IMR-90 (cell line): ENCODE measurements at regions not wholly inside any gene's neighbourhood (a gene's known extent, or its start where the extent isn't known, plus 50 kb on each side); places are given as distances from the start of the nearest gene placed in this dataset.

Experiments
- ATAC-seq: fragments of 200-7000 bp; cut with Tn5 transposase; 2 replicates; pipeline ENCODE4 v1.9.1; 2020; ENCODE audit warnings: low read depth, mild to moderate bottlenecking, moderate library complexity
- BruUV-seq: library from RNA; stranded (reverse); fragments of 400-500 nt; replicated peaks from 2 replicates; lab custom pipeline; 2021; lab: Mats Ljungman, UMichigan
- CTCF ChIA-PET: fragments of 300-600 bp; formaldehyde crosslinking; extraction: SDS; loops from one replicate; lab custom pipeline; 2021; ENCODE audit warnings: antibody characterized with exemption; lab: Yijun Ruan, JAX
- POLR2A ChIA-PET: fragments of 300-600 bp; sonication (Branson Sonifier 250); formaldehyde crosslinking; loops from one replicate; lab custom pipeline; 2022; ENCODE audit warnings: antibody characterized with exemption; ENCODE audit not compliant: unreplicated experiment; lab: Charles Lee
- DNase-seq: peaks from one replicate; pipeline ENCODE4 v3.0.0; 2013
- H2AFZ ChIP-seq: replicated peaks from 2 replicates; pipeline ENCODE3; 2013; ENCODE audit warnings: low read length, mild to moderate bottlenecking; ENCODE audit not compliant: poor library complexity
- H2AK5ac ChIP-seq: 2 replicates; pipeline ENCODE4 v1.6.1; 2013; ENCODE audit warnings: low read depth, low read length, inconsistent platforms
- H2AK9ac ChIP-seq: replicated peaks from 2 replicates; pipeline ENCODE3; 2013; ENCODE audit warnings: mild to moderate bottlenecking, low read depth, low read length, moderate library complexity; ENCODE audit not compliant: poor library complexity
- H2BK120ac ChIP-seq: 2 replicates; pipeline ENCODE4 v1.6.1; 2013; ENCODE audit warnings: low read depth, low read length, inconsistent platforms
- H2BK15ac ChIP-seq: 3 replicates; pipeline ENCODE4 v1.6.1; 2013; ENCODE audit warnings: low read depth, low read length, inconsistent platforms
- H2BK20ac ChIP-seq: 2 replicates; pipeline ENCODE4 v1.6.1; 2013; ENCODE audit warnings: low read depth, mild to moderate bottlenecking, inconsistent platforms, low read length, moderate library complexity
- H2BK5ac ChIP-seq: 2 replicates; pipeline ENCODE4 v1.6.1; 2013; ENCODE audit warnings: mild to moderate bottlenecking, low read depth, low read length, inconsistent platforms; ENCODE audit not compliant: poor library complexity, severe bottlenecking
- H3K14ac ChIP-seq: replicated peaks from 2 replicates; pipeline ENCODE4 v1.6.1; 2013; ENCODE audit warnings: low read depth, low read length, inconsistent platforms
- H3K18ac ChIP-seq: 2 replicates; pipeline ENCODE4 v1.6.1; 2013; ENCODE audit warnings: low read depth, low read length, control low read depth
- H3K23ac ChIP-seq: 2 replicates; pipeline ENCODE4 v1.6.1; 2013; ENCODE audit warnings: low read depth, low read length, inconsistent platforms
- H3K27ac ChIP-seq: 2 replicates; pipeline ENCODE4 v1.5.1; 2013; ENCODE audit warnings: mild to moderate bottlenecking, control low read depth, low read length; ENCODE audit not compliant: insufficient read depth
- H3K27me3 ChIP-seq: 2 replicates; pipeline ENCODE4 v1.6.1; 2013; ENCODE audit warnings: low read length; ENCODE audit not compliant: control insufficient read depth, insufficient read depth
- H3K36me3 ChIP-seq: 2 replicates; pipeline ENCODE4 v1.6.1; 2013; ENCODE audit warnings: low read length, mixed read lengths; ENCODE audit not compliant: control insufficient read depth, insufficient read depth
- H3K4ac ChIP-seq: 2 replicates; pipeline ENCODE4 v1.6.1; 2013; ENCODE audit warnings: low read depth, low read length, inconsistent platforms
- H3K4me1 ChIP-seq: 2 replicates; pipeline ENCODE4 v1.6.1; 2013; ENCODE audit warnings: low read length, mixed read lengths; ENCODE audit not compliant: control insufficient read depth, insufficient read depth
- H3K4me2 ChIP-seq: 2 replicates; pipeline ENCODE4 v1.6.1; 2013; ENCODE audit warnings: low read depth, mild to moderate bottlenecking, control low read depth, low read length, moderate library complexity
- H3K4me3 ChIP-seq: 2 replicates; pipeline ENCODE4 v1.5.1; 2013; ENCODE audit warnings: low read depth, mild to moderate bottlenecking, control low read depth, low read length, moderate library complexity; ENCODE audit not compliant: insufficient read depth
- H3K56ac ChIP-seq: 2 replicates; pipeline ENCODE4 v1.6.1; 2013; ENCODE audit warnings: low read length, inconsistent platforms; ENCODE audit not compliant: insufficient read depth; ENCODE audit errors: extremely low read depth
- H3K79me1 ChIP-seq, 2 experiments: 2 replicates each; pipeline ENCODE4 v1.6.1; 2013; ENCODE audit warnings: low read length in 2 of 2, inconsistent platforms in 1 of 2, low read depth in 1 of 2
- H3K9ac ChIP-seq: 2 replicates; pipeline ENCODE4 v1.6.1; 2013; ENCODE audit warnings: low read depth, low read length, control low read depth
- H3K9me1 ChIP-seq: 2 replicates; pipeline ENCODE4 v1.6.1; 2013; ENCODE audit warnings: low read length, inconsistent platforms; ENCODE audit not compliant: insufficient read depth
- H3K9me3 ChIP-seq: 2 replicates; pipeline ENCODE4 v1.6.1; 2013; ENCODE audit warnings: low read length; ENCODE audit not compliant: control insufficient read depth, insufficient read depth
- H4K20me1 ChIP-seq: 2 replicates; pipeline ENCODE4 v1.6.1; 2013; ENCODE audit warnings: low read length, inconsistent platforms; ENCODE audit not compliant: insufficient read depth
- H4K5ac ChIP-seq: 2 replicates; pipeline ENCODE4 v1.6.1; 2013; ENCODE audit warnings: mild to moderate bottlenecking, low read depth, low read length, control low read depth
- H4K8ac ChIP-seq, 2 experiments: 2 replicates each; pipeline ENCODE4 v1.6.1; 2013; ENCODE audit warnings: low read depth in 2 of 2, low read length in 2 of 2, control low read depth in 1 of 2, inconsistent platforms in 1 of 2
- H4K91ac ChIP-seq: 2 replicates; pipeline ENCODE4 v1.6.1; 2013; ENCODE audit warnings: low read depth, low read length, inconsistent platforms; ENCODE audit not compliant: insufficient read depth
- CEBPB ChIP-seq: IDR thresholded peaks from 2 replicates; pipeline ENCODE4 v1.6.1; 2012; ENCODE audit warnings: low read depth, low read length, improper control_type of control experiment
- RFX5 ChIP-seq: IDR thresholded peaks from 2 replicates; pipeline ENCODE4 v1.8.0; 2012; ENCODE audit warnings: low read depth, mild to moderate bottlenecking, low read length, moderate library complexity
- WGBS, 2 experiments: methylation state at CpG; one replicate each; pipeline versions ENCODE4 v1.1.5 to v1.1.7; 2013; ENCODE audit warnings: missing lambda C conversion rate in 2 of 2; ENCODE audit not compliant: insufficient read length in 1 of 2; ENCODE audit errors: extremely low coverage in 2 of 2; 5-methylcytosine and 5-hydroxymethylcytosine counted together
- dilution Hi-C: fragments of 300-500 bp; cut with HindIII; formaldehyde crosslinking; loops from one replicate; pipeline ENCODE4 v1.14.3; 2018; ENCODE audit warnings: low sequenced_read_pairs; ENCODE audit not compliant: unreplicated experiment
- in situ Hi-C: fragments of 300-500 bp; cut with MboI; formaldehyde crosslinking; loops from 3 replicates; pipeline ENCODE4 v1.14.3; 2019; ENCODE audit warnings: low sequenced_read_pairs, inconsistent platforms, mixed read lengths
- intact Hi-C: fragments of 100-400 bp; cut with micrococcal nuclease; formaldehyde crosslinking; loops from 2 replicates; pipeline ENCODE4 v1.10.0; 2022

- 70% methylated on average over 2 of the region's 8 CpGs; no CpG with 5 or more reads in 1 of the 2 experiments for WGBS, 2 experiments
- Histone ChIP-seq H3K4me1 (peaks cover 4% of the 10 kb centered on the region; the same call in 1 of the 2 replicates), H3K9ac (no peak overlapping the region), H3K4ac (no peak overlapping the region), H4K8ac (0 out of 4 replicates have a peak overlapping the region, but pooled peaks of 1 of the 2 experiments have one; percentile 35), H2BK5ac (no peak overlapping the region), H4K20me1 (no peaks in the 10 kb centered on the region), H2AK9ac (peak overlapping the region; percentile 17), H3K9me3 (no peaks in the 10 kb centered on the region), H3K56ac (no peak overlapping the region), H4K91ac (no peak overlapping the region), H3K4me2 (peak overlapping the region; percentile 33; the same call in 1 of the 2 replicates), H3K27ac (no peak overlapping the region), H2AK5ac (no peak overlapping the region), H3K27me3 (peaks cover 4% of the 10 kb centered on the region), H3K9me1 (peaks cover 13% of the 10 kb centered on the region; the same call in 1 of the 2 replicates), H3K18ac (no peak overlapping the region), H2AFZ (peak overlapping the region; percentile 53), H3K4me3 (no peak overlapping the region), H2BK20ac (no peak overlapping the region; the same call in 1 of the 2 replicates), H4K5ac (no peak overlapping the region), H2BK15ac (no peak overlapping the region), H2BK120ac (no peak overlapping the region), H3K14ac (0 out of 2 replicates have a peak overlapping the region, but pooled peaks have one; percentile 59), H3K36me3 (no peaks in the 10 kb centered on the region), H3K23ac (no peak overlapping the region), H3K79me1 (no peaks in the 10 kb centered on the region)
- ChIA-PET CTCF (interaction anchor here (0.7 kb wide), 1 partner anchor 97 kb away, joined by 3 read pairs; no protein-coding TSS in a partner anchor), POLR2A (no interaction called here)
- no peak for DNase-seq
- no TSS peak for BruUV-seq
- 0 out of 2 replicates have a peak, but pooled peaks have one; percentile 12 for TF ChIP-seq CEBPB
- TF ChIP-seq RFX5 = no peak
- ATAC-seq = no peak
- intact Hi-C loops (no loop called here), dilution Hi-C loops (no loop called here), in situ Hi-C loops (no loop called here)
Measured at GRCh38 chr22:27150544-27150941, 493.2 kb downstream of the MIAT start.
